Small intestine (tissue), 7 donors: ENCODE measurements at regions not wholly inside any gene's neighbourhood (a gene's known extent, or its start where the extent isn't known, plus 50 kb on each side); places are given as distances from the start of the nearest gene placed in this dataset.
"Not testable (repeated sequence)": the region's sequence is repeated elsewhere in the genome, so short reads cannot be mapped to it uniquely, and the experiment has no call there.

Experiments
- DNase-seq, 2 donors: peaks; one replicate each; pipeline versions ENCODE4 v3.0.0 to v3.0.0-alpha.2; 2013
- FAIRE-seq: peaks from 2 replicates; lab custom pipeline; 2012; peaks lifted over from hg19 to GRCh38; lab: Jason Lieb, UNC
- H3K27ac ChIP-seq, 3 donors: one replicate each; pipeline ENCODE4 v1.5.1; 2013; ENCODE audit warnings: low read length in 2 of 3, mild to moderate bottlenecking in 2 of 3, control low read depth in 1 of 3, inconsistent platforms in 1 of 3, low read depth in 1 of 3, moderate library complexity in 1 of 3
- H3K27me3 ChIP-seq, 3 donors: one replicate each; pipeline ENCODE4 v1.6.1; 2013; ENCODE audit warnings: low read length in 3 of 3, inconsistent platforms in 1 of 3; ENCODE audit not compliant: control insufficient read depth in 3 of 3, insufficient read depth in 3 of 3
- H3K36me3 ChIP-seq, 3 donors: one replicate each; pipeline ENCODE4 v1.6.1; 2013; ENCODE audit warnings: low read length in 3 of 3, inconsistent platforms in 1 of 3, low read depth in 1 of 3, mild to moderate bottlenecking in 1 of 3, moderate library complexity in 1 of 3; ENCODE audit not compliant: control insufficient read depth in 3 of 3, insufficient read depth in 2 of 3
- H3K4me1 ChIP-seq, 3 donors: one replicate each; pipeline ENCODE4 v1.6.1; 2013; ENCODE audit warnings: low read length in 2 of 3, inconsistent platforms in 1 of 3, low read depth in 1 of 3, mild to moderate bottlenecking in 1 of 3, moderate library complexity in 1 of 3; ENCODE audit not compliant: control insufficient read depth in 3 of 3, insufficient read depth in 2 of 3
- H3K4me3 ChIP-seq, 3 donors: one replicate each; pipeline ENCODE4 v1.5.1; 2013; ENCODE audit warnings: low read length in 3 of 3, control low read depth in 1 of 3, inconsistent platforms in 1 of 3, low read depth in 1 of 3, mild to moderate bottlenecking in 1 of 3, moderate library complexity in 1 of 3
- H3K9me3 ChIP-seq, 2 donors: one replicate each; pipeline ENCODE4 v1.6.1; 2013; ENCODE audit warnings: low read depth in 1 of 2, low read length in 1 of 2; ENCODE audit not compliant: control insufficient read depth in 2 of 2, insufficient read depth in 1 of 2
- WGBS, 3 donors: extraction: QIAGEN DNeasy Blood & Tissue Kit; methylation state at CpG; one replicate each; pipeline ENCODE4 v1.1.7; 2013; 5-methylcytosine and 5-hydroxymethylcytosine counted together
- donor health status: healthy with polysubstance abuse.
- donor health status: control.
- donor health status: control.
- donor health status: Bipolar disorder and iron deficiency.
- donor health status: healthy.

GRCh38 chr6:140785926-140786325 lies 1346.8 kb upstream of the GJE1 start:
- WGBS, 3 donors, result 10 to 66% (median 39%) methylated on average over 1 of the region's 1 CpG
- peaks cover 0 to 4% of the 10 kb centered on the region in 2 donors for H3K9me3 ChIP-seq
- peak; percentile 51 for DNase-seq
- H3K4me3 ChIP-seq, result no peak overlapping the region
- no peak overlapping the region for H3K27ac ChIP-seq
- no peaks in the 10 kb centered on the region for H3K36me3 ChIP-seq
- no peaks in the 10 kb centered on the region for H3K27me3 ChIP-seq
- FAIRE-seq, result no peak
- peaks cover 0 to 4% (median 0%) of the 10 kb centered on the region in 3 donors for H3K4me1 ChIP-seq

GRCh38 chr6:140784573-140784972 lies 1348.2 kb upstream of the GJE1 start:
- peaks cover 0 to 10% (median 0%) of the 10 kb centered on the region in 3 donors for H3K4me1 ChIP-seq
- DNase-seq (no peak), FAIRE-seq (no peak)
- no peaks in the 10 kb centered on the region for H3K36me3 ChIP-seq
- no peaks in the 10 kb centered on the region for H3K27me3 ChIP-seq
- no peak overlapping the region for H3K4me3 ChIP-seq
- H3K27ac ChIP-seq, result no peak overlapping the region
- WGBS, 3 donors, result 70 to 78% (median 72%) methylated on average over 2 of the region's 2 CpGs
- H3K9me3 ChIP-seq, result peaks cover 0 to 4% of the 10 kb centered on the region in 2 donors

DNA sequence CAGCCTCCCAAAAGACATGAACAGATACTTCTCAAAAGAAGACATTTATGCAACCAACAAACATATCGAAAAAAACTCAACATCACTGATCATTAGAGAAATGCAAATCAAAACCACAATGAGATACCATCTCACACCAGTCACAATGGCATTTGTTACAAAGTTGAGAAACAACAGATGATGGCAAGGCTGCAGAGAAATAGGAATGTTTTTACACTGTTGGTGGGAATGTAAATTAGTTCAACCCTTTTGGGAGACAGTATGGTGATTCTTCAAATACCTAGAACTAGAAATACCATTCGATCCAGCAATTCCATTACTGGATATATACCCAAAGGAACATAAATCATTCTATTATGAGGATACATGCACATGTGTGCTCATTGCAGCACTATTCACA lies 1349.2 kb upstream of the GJE1 start:
- H3K9me3 ChIP-seq, H3K36me3 ChIP-seq, H3K27me3 ChIP-seq, DNase-seq, H3K4me1 ChIP-seq, FAIRE-seq, H3K27ac ChIP-seq, H3K4me3 ChIP-seq: not testable (repeated sequence)
- WGBS, 3 donors, result 92 to 93% (median 92%) methylated on average over 2 of the region's 2 CpGs

DNA sequence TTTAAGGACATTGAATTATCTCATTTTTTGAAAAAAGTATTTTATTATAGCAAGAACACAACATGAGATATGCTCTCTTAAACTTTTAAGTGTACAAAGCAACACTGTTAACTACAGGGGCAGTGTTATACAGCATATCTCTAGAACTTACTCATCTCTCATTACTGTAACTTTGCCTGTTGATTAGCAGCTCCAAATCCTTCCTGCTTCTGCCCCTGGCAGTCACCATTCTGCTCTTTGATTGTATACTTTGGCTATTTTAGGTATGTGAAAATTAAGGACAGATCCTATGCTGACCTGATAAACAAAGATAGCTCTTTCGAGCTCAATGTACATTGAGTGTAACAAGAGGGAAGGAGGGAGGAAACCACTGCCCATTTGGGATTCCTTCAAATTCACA lies 1349.8 kb upstream of the GJE1 start:
- Histone ChIP-seq H3K27ac (no peak overlapping the region), H3K27me3 (no peaks in the 10 kb centered on the region), H3K36me3 (no peaks in the 10 kb centered on the region), H3K4me3 (no peak overlapping the region), H3K4me1 (peaks cover 0 to 10% (median 0%) of the 10 kb centered on the region in 3 donors), H3K9me3 (peaks cover 0 to 4% of the 10 kb centered on the region in 2 donors)
- no peak for FAIRE-seq
- no peak for DNase-seq
- WGBS, 3 donors, result 91 to 94% (median 93%) methylated on average over 1 of the region's 1 CpG

DNA sequence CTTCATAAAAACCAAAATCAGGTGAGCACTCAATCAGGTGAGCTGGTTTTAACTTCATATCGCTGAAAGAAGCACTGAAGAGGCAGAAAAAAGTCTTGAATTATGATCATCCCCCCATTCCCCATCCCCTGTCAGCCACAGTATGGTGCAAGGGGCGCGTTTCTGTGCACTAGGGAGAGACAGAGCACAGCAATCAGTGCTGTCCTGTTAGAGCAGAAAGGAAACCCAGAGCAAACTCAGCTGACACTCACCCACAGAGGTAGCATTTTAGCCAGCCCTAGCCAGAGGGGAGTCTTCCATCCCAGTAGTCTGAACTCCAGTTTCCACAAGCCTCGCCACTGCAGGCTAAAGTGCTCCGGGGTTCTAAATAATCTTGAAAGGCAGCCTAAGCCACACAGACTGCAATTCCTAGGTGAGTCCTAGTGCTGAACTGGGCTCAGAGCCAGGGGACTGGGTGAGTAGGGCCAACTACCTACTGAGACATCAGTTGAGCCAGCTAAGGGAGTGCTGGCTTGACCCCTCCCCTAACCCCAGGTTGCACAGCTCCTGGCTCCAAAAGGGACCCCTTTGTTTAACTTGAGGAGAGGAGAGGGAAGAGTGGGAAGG lies 1352.6 kb upstream of the GJE1 start:
- H3K4me3 ChIP-seq, result no peak overlapping the region
- DNase-seq (peak in 1 of 2 donors; percentile 44), FAIRE-seq (no peak)
- peak overlapping the region in 1 of 3 donors; percentile 16 for H3K27ac ChIP-seq
- peaks cover 0 to 4% of the 10 kb centered on the region in 2 donors for H3K9me3 ChIP-seq
- peaks cover 0 to 11% (median 0%) of the 10 kb centered on the region in 3 donors for H3K4me1 ChIP-seq
- 60 to 83% (median 63%) methylated on average over 5 of the region's 5 CpGs for WGBS, 3 donors
- no peaks in the 10 kb centered on the region for H3K36me3 ChIP-seq
- H3K27me3 ChIP-seq, result no peaks in the 10 kb centered on the region

DNA sequence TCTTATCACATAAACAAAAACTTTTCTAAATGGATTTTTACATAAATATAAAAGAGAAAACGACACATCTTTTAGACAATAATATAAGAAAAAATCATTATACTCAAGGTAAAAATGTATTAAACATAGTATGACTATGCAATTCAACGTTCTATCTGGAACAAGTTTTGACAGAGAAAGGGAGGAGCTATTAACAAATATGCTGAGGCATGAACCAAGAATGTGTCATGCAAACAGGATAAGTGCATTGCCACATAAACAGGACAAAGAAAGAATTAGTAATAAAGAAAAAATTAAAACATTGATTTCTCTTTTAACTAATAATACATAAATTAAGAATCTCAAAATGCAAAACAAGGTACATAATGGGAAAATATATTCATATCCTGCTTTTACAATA lies 1353.4 kb upstream of the GJE1 start:
- H3K4me3 ChIP-seq, result no peak overlapping the region
- FAIRE-seq (peak; percentile 53), DNase-seq (no peak)
- peaks cover 0 to 17% (median 0%) of the 10 kb centered on the region in 3 donors for H3K4me1 ChIP-seq
- 83 to 90% (median 83%) methylated on average over 2 of the region's 2 CpGs for WGBS, 3 donors
- H3K9me3 ChIP-seq, result peaks cover 0 to 4% of the 10 kb centered on the region in 2 donors
- H3K27ac ChIP-seq, result no peak overlapping the region
- no peaks in the 10 kb centered on the region for H3K27me3 ChIP-seq
- H3K36me3 ChIP-seq, result no peaks in the 10 kb centered on the region

DNA sequence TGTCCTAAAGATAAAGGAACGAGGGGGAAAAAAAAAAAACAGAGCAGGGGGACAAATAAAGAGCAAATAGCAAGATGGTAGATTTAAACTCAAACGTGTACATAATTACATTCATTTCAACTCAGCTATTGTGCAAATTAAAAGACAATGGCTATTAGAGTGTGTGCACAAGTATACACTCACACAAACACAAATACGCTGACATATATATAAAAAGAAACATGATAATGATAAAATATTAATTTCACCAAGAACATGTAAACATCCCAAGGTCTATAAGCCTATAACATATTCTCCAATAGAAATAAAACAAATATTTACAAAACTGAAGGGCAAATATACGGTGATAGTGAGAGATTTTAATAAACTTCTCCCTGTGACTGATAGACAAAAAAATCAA lies 1354.9 kb upstream of the GJE1 start:
- no peak for FAIRE-seq
- WGBS, 3 donors, result 79 to 87% (median 79%) methylated on average over 4 of the region's 4 CpGs

DNA sequence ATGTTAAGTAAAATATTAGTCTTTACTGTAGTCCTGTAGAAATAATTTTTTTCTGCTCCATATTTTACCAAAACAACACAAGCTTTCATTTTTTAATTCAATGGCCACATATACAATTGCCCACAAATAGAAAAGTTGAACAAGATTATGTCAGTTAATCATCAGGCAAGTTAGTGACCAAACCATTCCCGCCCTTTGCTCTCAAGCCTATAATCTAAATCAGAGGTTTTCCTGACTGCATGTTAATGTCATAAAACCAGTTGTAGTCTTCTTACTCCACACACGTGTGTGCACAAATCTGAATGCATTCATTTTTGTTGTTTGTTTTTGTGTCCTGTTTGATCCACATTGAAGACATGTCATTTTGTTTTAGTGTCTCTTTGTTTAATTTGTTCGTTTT lies 1357.7 kb upstream of the GJE1 start:
- no peaks in the 10 kb centered on the region for H3K27me3 ChIP-seq
- FAIRE-seq (no peak), DNase-seq (peak; percentile 55 to 80)
- H3K4me3 ChIP-seq, result no peak overlapping the region
- H3K36me3 ChIP-seq, result no peaks in the 10 kb centered on the region
- H3K27ac ChIP-seq, result peak overlapping the region in 1 of 3 donors; percentile 67
- H3K4me1 ChIP-seq, result peaks cover 0 to 15% (median 0%) of the 10 kb centered on the region in 3 donors
- WGBS, 3 donors, result 19 to 56% (median 40%) methylated on average over 3 of the region's 3 CpGs
- peaks cover 1 to 3% of the 10 kb centered on the region in 2 donors for H3K9me3 ChIP-seq

More for the DNA sequence above, 1354.9 kb upstream of the GJE1 start:
- no peaks in the 10 kb centered on the region for H3K27me3 ChIP-seq
- H3K9me3 ChIP-seq, result no peaks in the 10 kb centered on the region
- no peak overlapping the region for H3K27ac ChIP-seq
- no peak overlapping the region for H3K4me3 ChIP-seq
- peaks cover 0 to 23% (median 0%) of the 10 kb centered on the region in 3 donors for H3K4me1 ChIP-seq
- no peak for DNase-seq
- H3K36me3 ChIP-seq, result no peaks in the 10 kb centered on the region
